ENCODE measurements at regions not wholly inside any gene's neighbourhood (a gene's known extent, or its start where the extent isn't known, plus 50 kb on each side); places are given as distances from the start of the nearest gene placed in this dataset.
"Not testable (repeated sequence)": the region's sequence is repeated elsewhere in the genome, so short reads cannot be mapped to it uniquely, and the experiment has no call there.

GRCh38 chr11:122580071-122580470 is 75.5 kb upstream of the UBASH3B start:
- H3K4me3 ChIP-seq (ENCODE audit: low read length); H3K4me1 ChIP-seq (ENCODE audit: control insufficient read depth, insufficient read depth, low read length); H3K27me3 ChIP-seq (ENCODE audit: control insufficient read depth, insufficient read depth, low read length); H3K9me3 ChIP-seq (ENCODE audit: control insufficient read depth, low read depth, low read length); H3K36me3 ChIP-seq (ENCODE audit: control insufficient read depth, insufficient read depth, low read length); H3K27ac ChIP-seq (ENCODE audit: low read length); DNase-seq: not testable (repeated sequence)
- 83% methylated on average over 4 of the region's 13 CpGs for WGBS (ENCODE audit: insufficient coverage, low lambda C conversion rate)

DNA sequence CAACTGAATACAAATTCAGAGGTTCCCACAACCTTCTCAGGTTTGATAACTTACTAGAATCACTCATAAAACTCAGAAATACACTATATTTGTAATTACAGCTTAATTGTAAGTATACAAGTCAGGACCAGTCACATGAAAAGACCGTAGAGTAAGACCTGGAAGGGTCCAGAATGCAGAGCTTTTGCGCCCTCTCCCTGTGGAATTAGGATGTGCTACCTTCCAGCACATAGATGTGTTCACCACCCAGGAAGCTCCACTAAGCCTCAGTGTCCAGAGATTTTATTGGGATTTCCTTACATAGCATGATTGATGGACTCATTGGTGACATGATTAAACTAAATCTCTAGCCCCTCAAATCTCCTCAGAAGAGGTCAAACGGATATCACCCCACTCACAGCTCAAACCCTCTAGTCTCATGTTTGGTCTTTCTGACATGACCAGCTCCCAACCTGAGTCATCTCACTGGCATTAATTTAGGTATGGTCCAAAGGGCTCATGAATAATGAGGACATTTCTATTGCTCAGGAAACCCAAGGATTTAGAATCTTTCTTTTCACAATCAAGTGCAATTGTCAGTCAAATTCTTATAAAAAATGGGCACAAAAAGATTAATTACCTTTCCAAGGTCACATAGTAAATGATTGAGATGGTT is 77.2 kb upstream of the UBASH3B start:
- Histone ChIP-seq H3K9me3 (ENCODE audit: control insufficient read depth, low read depth, low read length) (no peaks in the 10 kb centered on the region), H3K4me3 (ENCODE audit: low read length) (no peak overlapping the region), H3K27me3 (ENCODE audit: control insufficient read depth, insufficient read depth, low read length) (no peaks in the 10 kb centered on the region), H3K4me1 (ENCODE audit: control insufficient read depth, insufficient read depth, low read length) (peaks cover 3% of the 10 kb centered on the region), H3K36me3 (ENCODE audit: control insufficient read depth, insufficient read depth, low read length) (no peaks in the 10 kb centered on the region), H3K27ac (ENCODE audit: low read length) (no peak overlapping the region)
- WGBS (ENCODE audit: insufficient coverage, low lambda C conversion rate): 100% methylated on average over 1 of the region's 3 CpGs
- no peak for DNase-seq

GRCh38 chr11:122572592-122572991 is 82.9 kb upstream of the UBASH3B start:
- Histone ChIP-seq H3K27me3 (ENCODE audit: control insufficient read depth, insufficient read depth, low read length) (no peaks in the 10 kb centered on the region), H3K27ac (ENCODE audit: low read length) (no peak overlapping the region), H3K4me3 (ENCODE audit: low read length) (no peak overlapping the region), H3K36me3 (ENCODE audit: control insufficient read depth, insufficient read depth, low read length) (no peaks in the 10 kb centered on the region), H3K9me3 (ENCODE audit: control insufficient read depth, low read depth, low read length) (no peaks in the 10 kb centered on the region), H3K4me1 (ENCODE audit: control insufficient read depth, insufficient read depth, low read length) (no peaks in the 10 kb centered on the region)
- 100% methylated on average over 1 of the region's 3 CpGs for WGBS (ENCODE audit: insufficient coverage, low lambda C conversion rate)
- DNase-seq: no peak

DNA sequence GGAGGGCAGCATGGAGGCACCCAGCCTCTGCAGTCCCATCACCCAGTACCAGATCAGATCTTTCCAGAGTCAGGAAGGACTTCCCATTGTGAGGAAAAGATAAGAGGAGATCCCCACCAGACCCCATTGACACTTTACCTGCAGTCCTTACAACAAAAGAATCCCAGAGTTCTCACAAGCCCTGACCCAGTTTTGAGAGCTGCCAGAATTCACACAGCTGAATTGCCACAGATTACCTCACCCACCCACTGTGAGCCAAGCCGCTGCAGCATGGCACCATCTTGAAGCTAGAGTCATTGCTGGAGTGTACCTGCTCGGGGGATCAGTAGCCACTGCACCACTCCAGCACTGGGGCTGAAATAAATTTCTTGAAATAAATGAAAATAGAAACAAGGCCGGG is 91.8 kb upstream of the UBASH3B start:
- no peak for DNase-seq
- Histone ChIP-seq H3K36me3 (ENCODE audit: control insufficient read depth, insufficient read depth, low read length) (no peaks in the 10 kb centered on the region), H3K4me3 (ENCODE audit: low read length) (no peak overlapping the region), H3K9me3 (ENCODE audit: control insufficient read depth, low read depth, low read length) (no peaks in the 10 kb centered on the region), H3K4me1 (ENCODE audit: control insufficient read depth, insufficient read depth, low read length) (no peaks in the 10 kb centered on the region), H3K27ac (ENCODE audit: low read length) (no peak overlapping the region), H3K27me3 (ENCODE audit: control insufficient read depth, insufficient read depth, low read length) (no peaks in the 10 kb centered on the region)
- WGBS (ENCODE audit: insufficient coverage, low lambda C conversion rate): no CpG with 5 or more reads among the region's 3 CpGs

GRCh38 chr11:122559734-122560382 is 95.7 kb upstream of the UBASH3B start:
- DNase-seq: no peak
- Histone ChIP-seq H3K36me3 (ENCODE audit: control insufficient read depth, insufficient read depth, low read length) (no peaks in the 10 kb centered on the region), H3K4me3 (ENCODE audit: low read length) (no peak overlapping the region), H3K9me3 (ENCODE audit: control insufficient read depth, low read depth, low read length) (no peaks in the 10 kb centered on the region), H3K4me1 (ENCODE audit: control insufficient read depth, insufficient read depth, low read length) (no peaks in the 10 kb centered on the region), H3K27me3 (ENCODE audit: control insufficient read depth, insufficient read depth, low read length) (no peaks in the 10 kb centered on the region), H3K27ac (ENCODE audit: low read length) (no peak overlapping the region)
- WGBS (ENCODE audit: insufficient coverage, low lambda C conversion rate): 90% methylated on average over 2 of the region's 9 CpGs

- not testable (repeated sequence) for H3K27ac ChIP-seq (ENCODE audit: low read length); H3K9me3 ChIP-seq (ENCODE audit: control insufficient read depth, low read depth, low read length); H3K27me3 ChIP-seq (ENCODE audit: control insufficient read depth, insufficient read depth, low read length); H3K4me1 ChIP-seq (ENCODE audit: control insufficient read depth, insufficient read depth, low read length); DNase-seq; H3K36me3 ChIP-seq (ENCODE audit: control insufficient read depth, insufficient read depth, low read length); H3K4me3 ChIP-seq (ENCODE audit: low read length)
- WGBS (ENCODE audit: insufficient coverage, low lambda C conversion rate): 100% methylated on average over 2 of the region's 9 CpGs
These were observed 96.3 kb upstream of the UBASH3B start for GRCh38 chr11:122559218-122559617.

GRCh38 chr11:122557163-122557562 is 98.4 kb upstream of the UBASH3B start:
- not testable (repeated sequence) for H3K36me3 ChIP-seq (ENCODE audit: control insufficient read depth, insufficient read depth, low read length); H3K27me3 ChIP-seq (ENCODE audit: control insufficient read depth, insufficient read depth, low read length); H3K9me3 ChIP-seq (ENCODE audit: control insufficient read depth, low read depth, low read length); DNase-seq; H3K27ac ChIP-seq (ENCODE audit: low read length); H3K4me3 ChIP-seq (ENCODE audit: low read length); H3K4me1 ChIP-seq (ENCODE audit: control insufficient read depth, insufficient read depth, low read length)
- no CpG with 5 or more reads among the region's 6 CpGs for WGBS (ENCODE audit: insufficient coverage, low lambda C conversion rate)

GRCh38 chr11:122556605-122557004 is 98.9 kb upstream of the UBASH3B start:
- no peaks in the 10 kb centered on the region for H3K4me1 ChIP-seq (ENCODE audit: control insufficient read depth, insufficient read depth, low read length)
- no CpG with 5 or more reads among the region's 34 CpGs for WGBS (ENCODE audit: insufficient coverage, low lambda C conversion rate)
- no peak for DNase-seq
- peak overlapping the region; percentile 6 for H3K4me3 ChIP-seq (ENCODE audit: low read length)
- H3K27ac ChIP-seq (ENCODE audit: low read length): no peak overlapping the region
- no peaks in the 10 kb centered on the region for H3K27me3 ChIP-seq (ENCODE audit: control insufficient read depth, insufficient read depth, low read length)
- no peaks in the 10 kb centered on the region for H3K36me3 ChIP-seq (ENCODE audit: control insufficient read depth, insufficient read depth, low read length)
- H3K9me3 ChIP-seq (ENCODE audit: control insufficient read depth, low read depth, low read length): no peaks in the 10 kb centered on the region

DNA sequence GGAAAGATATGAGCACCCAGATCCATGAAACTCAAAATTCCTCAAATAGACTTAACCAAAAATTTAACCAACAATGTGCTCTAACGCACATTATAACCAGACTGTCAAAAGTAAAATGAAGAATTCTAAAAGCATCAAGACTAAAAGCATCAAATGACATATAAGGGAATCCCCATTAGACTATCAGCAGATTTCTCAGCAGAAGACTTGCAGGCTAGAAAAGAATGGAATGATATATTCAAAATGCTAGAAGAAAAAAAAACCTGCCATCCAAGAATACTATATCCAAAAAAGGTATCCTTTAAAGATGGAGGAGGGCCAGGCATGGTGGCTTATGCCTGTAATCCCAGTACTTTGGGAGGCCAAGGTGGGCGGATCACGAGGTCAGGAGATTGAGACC is 117.5 kb upstream of the UBASH3B start:
- no peak overlapping the region for H3K27ac ChIP-seq (ENCODE audit: low read length)
- H3K9me3 ChIP-seq (ENCODE audit: control insufficient read depth, low read depth, low read length): peaks cover 4% of the 10 kb centered on the region
- WGBS (ENCODE audit: insufficient coverage, low lambda C conversion rate): no CpG with 5 or more reads among the region's 3 CpGs
- no peaks in the 10 kb centered on the region for H3K27me3 ChIP-seq (ENCODE audit: control insufficient read depth, insufficient read depth, low read length)
- DNase-seq: no peak
- no peaks in the 10 kb centered on the region for H3K36me3 ChIP-seq (ENCODE audit: control insufficient read depth, insufficient read depth, low read length)
- H3K4me3 ChIP-seq (ENCODE audit: low read length): no peak overlapping the region
- H3K4me1 ChIP-seq (ENCODE audit: control insufficient read depth, insufficient read depth, low read length): no peaks in the 10 kb centered on the region

- Histone ChIP-seq H3K9me3 (ENCODE audit: control insufficient read depth, low read depth, low read length) (no peaks in the 10 kb centered on the region), H3K27ac (ENCODE audit: low read length) (no peak overlapping the region), H3K4me3 (ENCODE audit: low read length) (no peak overlapping the region), H3K4me1 (ENCODE audit: control insufficient read depth, insufficient read depth, low read length) (no peaks in the 10 kb centered on the region), H3K36me3 (ENCODE audit: control insufficient read depth, insufficient read depth, low read length) (no peaks in the 10 kb centered on the region), H3K27me3 (ENCODE audit: control insufficient read depth, insufficient read depth, low read length) (no peaks in the 10 kb centered on the region)
- no CpG with 5 or more reads among the region's 2 CpGs for WGBS (ENCODE audit: insufficient coverage, low lambda C conversion rate)
- DNase-seq: no peak
These were observed 130.6 kb upstream of the UBASH3B start for GRCh38 chr11:122524898-122525297.

Data from large intestine (tissue), 3 donors.